Right hindlimb (tissue), 1 donor: ENCODE measurements at regions not wholly inside any gene's neighbourhood (a gene's known extent, or its start where the extent isn't known, plus 50 kb on each side); places are given as distances from the start of the nearest gene placed in this dataset.

Source experiments
- DNase-seq: peaks from one replicate; pipeline ENCODE4 v3.0.0-alpha.2; 2018

DNA sequence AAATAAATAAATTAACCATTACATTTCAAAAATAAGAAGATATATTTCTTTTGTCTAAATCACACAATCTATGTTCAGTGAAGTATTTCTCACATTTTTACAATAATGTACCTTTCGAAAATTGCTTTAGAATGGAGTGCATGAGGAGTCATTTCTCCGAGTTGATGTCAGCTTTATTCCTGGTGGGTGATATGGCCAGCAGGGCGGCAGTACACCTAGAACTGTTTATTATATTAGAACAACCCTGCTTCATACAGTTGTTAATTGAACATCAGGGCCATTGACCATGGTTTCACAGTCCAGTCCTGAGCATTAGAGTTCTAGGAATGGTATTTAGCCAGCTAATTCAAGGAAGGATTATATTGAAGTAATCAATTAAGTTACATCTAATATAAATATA is 696.3 kb upstream of the SLC10A2 start:
- no peak for DNase-seq

DNA sequence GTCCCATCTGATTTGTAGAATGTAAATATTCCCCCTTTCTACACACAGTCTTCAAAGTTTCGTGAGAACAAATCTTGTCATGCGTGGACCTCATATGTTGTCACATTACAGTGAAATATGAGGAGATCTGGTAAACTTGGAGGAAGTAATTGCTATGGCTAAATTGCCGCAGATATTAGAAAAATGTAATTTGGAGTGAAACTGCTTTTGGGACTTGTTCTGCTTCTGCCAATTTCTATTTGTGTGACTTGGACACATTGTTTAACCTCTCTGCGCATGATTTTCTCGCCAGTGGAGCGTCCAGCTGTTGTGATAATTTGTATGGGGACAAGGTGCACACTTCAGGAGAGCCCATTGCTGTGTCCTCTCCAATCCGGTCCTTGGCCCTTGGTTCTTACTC is 693.1 kb upstream of the SLC10A2 start:
- peak; percentile 22 for DNase-seq

DNA sequence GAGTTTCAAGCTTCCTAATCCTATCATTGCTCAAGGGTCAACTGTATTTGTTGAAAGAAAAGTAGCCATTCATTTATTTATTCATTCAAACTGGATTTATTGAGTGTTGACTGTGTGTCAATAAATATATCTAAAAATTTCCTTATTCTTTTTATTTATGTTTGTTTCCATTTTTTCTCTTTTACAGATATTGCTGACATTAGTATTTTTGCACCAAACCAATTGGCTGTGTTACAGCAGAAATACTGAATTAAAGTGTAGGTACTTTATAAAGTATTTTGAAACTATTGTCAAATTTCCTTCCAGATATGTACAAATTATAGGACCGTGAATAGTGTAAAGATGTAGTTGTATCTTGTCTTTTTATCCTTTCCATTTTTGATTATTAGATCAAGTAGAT is 692.0 kb upstream of the SLC10A2 start:
- DNase-seq, result no peak

DNA sequence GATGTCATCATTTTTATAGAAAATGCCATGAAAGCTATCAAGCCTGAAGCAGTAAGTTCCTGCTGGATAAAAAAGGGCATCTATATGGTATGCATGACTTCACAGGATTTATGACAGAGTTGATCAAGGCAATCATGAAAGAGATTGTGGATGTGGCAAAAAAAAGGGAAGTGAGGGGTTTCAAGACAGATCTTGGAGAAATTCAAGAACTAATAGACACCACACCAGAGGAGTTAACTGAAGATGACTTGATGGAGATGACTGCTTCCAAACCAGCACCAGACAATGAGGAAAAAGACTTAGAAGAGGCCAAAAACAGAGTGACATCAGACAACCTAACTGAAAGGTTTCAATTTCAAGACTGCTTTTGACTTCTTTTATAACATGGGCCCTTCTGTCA is 691.1 kb upstream of the SLC10A2 start:
- no peak for DNase-seq

DNA sequence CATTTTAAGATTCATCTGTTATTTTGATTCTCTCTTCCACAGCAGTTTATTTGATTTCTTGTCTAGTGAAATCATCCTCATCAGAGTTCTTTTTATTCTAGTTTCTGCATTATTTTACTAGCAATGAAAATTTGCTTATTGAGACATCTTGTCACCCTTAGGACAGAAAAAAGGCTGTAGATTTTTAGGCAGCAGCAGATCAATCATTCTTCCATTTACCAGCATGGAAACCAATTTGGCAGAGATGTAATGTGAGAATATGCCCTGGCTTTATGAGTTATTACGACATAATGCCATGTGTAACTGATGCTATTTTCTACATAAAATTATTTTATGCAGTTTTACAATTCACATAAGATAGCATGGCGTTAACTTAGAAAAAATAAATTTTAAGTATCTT is 688.6 kb upstream of the SLC10A2 start:
- no peak for DNase-seq

DNA sequence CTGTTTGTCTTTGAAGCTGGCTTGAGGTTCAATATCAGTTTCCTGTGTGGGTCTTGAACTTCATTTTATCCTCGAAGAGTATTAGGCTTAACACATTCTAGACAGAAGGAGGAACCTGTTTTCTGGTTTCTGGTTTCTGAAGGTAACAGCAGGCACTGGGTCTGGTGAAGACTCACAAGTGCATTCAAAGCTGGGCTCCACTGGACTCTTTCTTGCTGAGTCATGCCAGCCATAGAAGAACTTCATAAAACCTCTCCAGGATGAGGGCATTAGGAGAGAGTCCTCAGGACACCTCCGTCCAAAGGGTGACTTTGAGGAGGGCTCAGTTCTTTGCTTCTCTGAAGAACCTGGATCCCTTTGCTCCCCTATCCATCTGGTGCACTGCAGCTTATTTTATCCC is 668.6 kb upstream of the SLC10A2 start:
- DNase-seq, result no peak

DNA sequence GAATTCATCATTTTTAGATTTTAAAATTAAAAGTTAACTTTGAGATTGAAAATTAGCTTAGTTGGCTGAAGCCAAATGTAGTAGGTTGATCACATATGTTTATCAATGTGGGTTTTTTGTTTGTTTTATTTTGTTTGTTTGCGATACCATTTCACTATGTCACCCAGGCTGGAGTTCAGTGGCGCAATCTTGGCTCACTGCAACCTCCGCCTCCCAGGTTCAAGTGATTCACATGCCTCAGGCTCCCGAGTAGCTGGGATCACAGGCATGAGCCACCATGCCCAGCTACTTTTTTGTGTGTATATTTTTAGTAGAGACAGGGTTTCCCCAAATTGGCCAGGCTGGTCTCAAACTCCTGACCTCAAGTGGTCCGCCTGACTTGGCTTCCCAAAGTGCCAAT is 665.7 kb upstream of the SLC10A2 start:
- no peak for DNase-seq

DNA sequence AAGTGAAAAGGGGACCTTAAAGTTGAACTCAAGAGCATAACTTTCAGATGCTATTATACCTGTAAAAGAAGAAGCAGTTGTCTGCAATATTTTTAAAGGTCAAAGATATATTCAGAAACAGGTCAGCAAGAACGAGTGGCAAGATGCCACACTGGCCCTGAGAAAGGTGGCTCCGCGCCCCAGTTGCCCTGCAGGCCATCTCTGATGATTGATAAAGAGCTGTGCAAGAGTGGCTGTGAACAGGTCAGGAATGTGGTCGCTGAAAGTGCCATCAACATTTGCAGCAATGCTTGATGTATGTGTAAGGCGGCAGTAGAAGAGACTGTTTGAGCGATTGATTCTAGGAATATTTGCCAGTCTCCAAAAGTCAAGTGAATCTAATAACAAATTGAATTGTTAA is 664.2 kb upstream of the SLC10A2 start:
- DNase-seq, result no peak

DNA sequence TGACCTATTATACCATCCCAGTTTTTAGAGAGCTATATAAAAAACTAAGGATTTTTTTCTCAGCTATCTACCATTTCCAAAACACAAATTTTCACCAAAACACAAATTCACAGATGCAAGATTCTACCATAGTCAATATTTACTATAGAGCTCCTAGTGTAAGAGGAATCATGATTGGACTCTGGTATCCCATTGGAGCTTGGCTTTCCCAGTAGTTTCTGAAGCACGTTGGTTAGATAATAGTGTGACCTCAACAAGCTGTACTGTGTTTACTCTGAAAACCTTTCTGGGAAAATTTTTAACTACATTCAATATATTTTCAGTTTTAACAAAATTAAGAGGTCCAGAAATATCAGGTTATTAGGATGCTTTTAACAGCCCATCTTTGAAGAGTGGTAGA is 660.6 kb upstream of the SLC10A2 start:
- no peak for DNase-seq

DNA sequence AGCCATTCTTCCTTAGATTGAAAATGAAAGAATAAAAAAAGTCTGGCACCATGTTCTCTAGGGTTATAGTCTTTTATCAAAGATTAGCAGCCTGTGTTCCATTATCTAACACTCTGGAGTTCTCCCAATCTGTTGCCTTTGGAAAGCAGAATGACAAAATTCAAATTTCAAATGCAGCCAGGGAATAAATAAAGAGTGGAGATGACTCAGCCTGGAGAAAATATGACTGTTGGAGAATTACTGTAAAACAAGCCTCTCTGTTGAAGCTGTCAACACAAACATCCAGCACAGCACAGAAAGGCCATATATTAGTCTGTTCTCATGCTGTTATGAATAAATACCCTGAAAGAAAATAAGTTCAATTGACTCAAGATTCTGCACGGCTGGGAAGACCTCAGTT is 650.5 kb upstream of the SLC10A2 start:
- DNase-seq, result no peak

DNA sequence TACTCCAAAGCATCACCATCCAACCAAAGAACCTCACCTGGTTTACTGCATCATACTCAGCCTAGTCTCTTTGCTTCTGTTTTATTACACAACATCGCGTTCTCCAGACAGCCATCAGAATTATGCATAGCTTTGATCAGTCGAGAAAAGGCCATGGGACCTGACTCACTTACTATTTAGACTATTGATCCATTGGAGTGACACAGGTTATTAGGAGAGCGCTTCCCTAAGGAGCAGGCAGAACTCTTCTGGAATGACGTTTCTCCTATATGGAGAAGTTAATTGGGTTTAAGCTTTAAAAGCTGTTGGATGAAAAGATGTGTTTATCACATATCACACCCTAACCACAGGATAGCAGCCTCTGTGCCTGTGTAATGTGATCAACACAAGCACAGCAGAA is 649.1 kb upstream of the SLC10A2 start:
- DNase-seq, result no peak

DNA sequence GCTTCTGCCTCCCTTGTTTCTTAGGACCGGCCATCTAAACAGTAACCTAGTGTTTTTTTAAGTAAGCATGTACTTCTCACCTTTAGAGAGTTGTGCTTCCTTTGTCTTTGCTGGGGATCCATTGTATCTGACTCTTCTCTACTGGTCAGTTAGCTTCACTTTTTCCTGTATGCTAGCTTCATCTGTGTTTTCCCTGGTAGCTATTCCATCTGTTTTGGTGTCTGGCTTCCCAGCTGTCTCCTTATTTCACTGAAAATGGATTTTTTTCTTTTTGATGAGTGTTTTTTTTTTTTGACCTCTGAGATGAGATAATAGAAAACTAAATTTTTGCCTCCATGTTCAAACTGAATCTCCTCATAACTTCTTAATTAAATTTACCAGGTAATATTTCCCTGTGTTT is 637.0 kb upstream of the SLC10A2 start:
- no peak for DNase-seq

DNA sequence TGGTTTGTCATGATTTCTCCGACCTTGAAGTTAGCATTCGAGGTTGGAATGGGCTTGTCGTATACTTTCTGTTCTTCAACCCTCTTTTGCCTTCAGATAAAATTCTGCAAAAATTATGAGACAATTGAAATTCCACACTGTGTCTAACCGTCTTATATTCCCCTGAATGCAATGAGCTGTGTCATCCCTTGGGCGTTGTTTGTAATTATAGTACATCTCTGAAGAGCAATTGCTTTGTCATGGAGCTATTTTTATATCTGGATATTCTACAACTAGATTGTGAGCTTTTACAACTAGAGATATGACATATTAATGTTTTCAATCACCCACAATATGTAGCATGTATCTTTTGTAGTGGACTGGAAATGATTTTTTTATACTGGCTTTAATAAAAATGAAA is 631.8 kb upstream of the SLC10A2 start:
- no peak for DNase-seq

DNA sequence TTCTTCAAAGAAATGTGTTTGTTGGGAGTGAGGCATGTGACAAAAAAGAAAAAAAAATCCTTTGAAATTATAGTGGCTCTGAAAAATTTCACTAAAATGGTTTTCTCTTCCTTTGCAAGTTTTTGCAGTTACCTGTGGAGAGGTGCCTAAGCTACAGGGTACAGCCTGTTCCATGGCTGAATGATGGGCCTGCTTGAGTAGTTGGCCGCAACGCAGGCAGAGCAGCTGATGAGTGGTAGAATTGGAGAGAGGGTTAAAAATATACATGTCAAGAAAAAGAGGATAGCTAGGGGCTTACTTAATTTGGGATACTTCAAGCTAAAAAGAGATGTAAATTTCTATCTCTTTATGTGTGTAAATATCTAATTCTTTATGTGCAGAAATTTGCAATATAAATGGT is 629.1 kb upstream of the SLC10A2 start:
- DNase-seq, result no peak

DNA sequence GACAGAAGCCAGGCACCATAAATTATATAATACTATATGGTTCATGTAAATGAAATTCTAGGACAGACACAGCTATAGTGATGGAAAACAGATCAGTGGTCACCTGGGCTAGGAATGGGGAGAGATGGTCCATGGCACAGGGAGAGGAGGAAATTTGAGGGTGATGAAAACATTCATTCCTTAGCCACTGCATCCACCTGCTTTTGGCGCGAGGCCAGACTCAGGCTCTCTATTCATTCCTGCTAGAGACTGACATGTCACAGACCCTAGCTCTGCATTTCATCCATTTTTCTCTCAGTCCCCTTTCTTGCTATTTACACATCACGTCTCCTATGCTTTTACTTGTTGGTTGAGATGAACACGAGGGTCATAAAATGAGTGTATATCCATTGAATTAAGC is 628.3 kb upstream of the SLC10A2 start:
- DNase-seq, result no peak

DNA sequence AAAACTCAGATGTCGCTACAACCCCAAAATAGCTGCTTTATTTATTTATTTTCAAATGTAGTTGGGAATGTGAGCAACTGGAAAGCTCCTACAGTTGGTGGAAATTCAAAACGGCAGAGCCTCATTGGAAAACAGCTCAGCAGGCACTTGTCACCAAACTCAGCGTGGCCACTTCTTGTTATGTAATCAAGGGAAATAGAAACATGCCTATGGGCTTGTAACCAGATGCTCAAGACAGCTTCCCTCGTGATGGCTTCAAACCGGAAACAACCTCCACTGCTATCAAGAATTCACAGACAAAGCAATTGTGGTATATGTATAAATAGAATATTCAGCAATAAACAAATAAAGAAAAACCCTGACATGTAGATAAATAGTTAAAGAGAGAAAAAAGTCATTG is 627.8 kb upstream of the SLC10A2 start:
- no peak for DNase-seq

DNA sequence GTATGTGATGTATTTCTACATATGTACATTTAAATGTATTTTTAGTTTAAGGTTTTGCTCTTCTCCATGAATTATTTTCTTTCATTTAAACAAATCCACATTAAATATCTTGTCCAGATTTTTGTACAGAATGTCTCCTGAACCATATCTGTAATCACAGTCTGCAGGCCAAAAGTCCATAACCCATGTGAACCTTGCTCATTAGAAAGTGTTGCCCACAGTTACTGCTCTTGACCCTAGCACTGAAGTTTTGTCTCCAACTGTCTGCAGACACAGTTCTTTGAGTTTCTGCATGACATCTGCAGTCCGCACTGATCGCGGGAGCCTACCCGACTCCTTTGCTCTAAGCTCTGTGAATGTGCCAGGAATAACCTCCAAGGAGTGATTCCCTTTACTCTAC is 626.2 kb upstream of the SLC10A2 start:
- no peak for DNase-seq

DNA sequence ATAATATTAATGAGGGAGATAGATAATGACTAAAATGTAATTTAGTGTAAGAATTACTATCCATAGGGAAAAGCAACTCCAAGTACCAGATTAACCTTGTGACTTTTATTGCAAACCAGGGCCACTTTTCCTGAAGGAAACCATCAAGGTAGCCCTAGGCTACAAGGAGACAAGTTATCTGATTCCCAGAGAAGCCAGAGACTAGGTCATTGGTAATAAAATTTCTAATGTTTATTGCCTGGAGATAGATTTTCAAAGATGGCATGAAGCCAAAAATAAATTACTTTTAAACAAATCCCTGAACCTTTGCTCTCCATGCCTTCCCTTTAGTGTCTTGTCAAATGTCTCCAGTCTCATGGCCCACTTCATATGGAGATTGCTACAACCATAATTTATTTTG is 610.1 kb upstream of the SLC10A2 start:
- no peak for DNase-seq

DNA sequence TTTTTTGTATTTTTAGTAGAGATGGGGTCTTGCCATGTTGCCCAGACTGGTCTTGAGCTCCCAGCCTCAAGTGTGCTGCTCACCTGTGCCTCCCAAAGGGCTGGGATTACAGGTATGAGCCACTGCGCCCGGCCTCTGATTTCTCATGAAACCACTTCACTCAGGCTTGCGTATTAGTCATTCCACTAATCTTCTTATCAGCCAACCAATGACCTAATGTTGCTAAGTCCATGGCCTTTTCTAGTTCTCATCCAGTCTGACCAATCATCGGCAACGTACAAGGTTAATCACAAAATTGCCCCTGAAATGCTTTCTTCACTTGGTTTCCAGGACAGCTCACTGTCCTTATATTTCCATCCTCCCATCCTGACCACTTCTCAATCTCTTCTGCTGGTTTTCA is 605.3 kb upstream of the SLC10A2 start:
- DNase-seq, result no peak

DNA sequence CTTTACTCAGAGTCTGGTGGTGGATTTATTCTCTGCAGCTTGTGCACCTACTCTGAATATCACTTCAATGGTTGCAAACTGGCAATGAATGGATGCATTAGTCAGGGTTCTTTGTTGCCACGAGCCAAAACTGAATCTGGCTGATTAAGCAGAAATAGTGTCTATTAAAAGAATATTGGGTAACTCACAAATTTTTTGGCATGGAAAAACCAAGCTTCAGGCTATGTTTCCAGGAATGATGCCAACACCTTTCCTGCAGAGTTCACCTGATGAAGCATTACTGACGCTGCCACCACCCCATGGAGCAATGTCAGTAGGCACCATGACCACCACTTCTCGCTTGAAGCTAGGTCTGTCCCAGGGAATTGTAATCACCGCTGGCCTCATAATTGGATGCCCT is 597.8 kb upstream of the SLC10A2 start:
- DNase-seq, result no peak

DNA sequence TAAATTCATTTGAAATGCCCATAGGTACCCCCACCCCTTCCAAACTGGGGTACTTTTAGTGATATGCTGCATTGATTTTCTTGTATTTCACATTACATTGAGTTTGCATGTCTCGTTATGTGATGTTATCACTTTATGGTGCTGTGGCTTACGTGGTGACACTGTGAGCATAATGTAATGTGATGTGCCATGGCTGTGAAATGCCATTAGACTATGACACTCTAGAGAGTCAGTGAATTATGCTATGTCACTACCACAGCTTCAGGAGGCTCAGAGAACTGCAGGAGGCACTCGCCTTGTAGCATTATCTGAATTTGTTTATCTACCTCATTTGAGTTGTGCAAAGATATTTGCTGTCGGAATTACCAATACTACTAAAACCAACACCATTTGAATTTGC is 590.1 kb upstream of the SLC10A2 start:
- DNase-seq, result no peak

DNA sequence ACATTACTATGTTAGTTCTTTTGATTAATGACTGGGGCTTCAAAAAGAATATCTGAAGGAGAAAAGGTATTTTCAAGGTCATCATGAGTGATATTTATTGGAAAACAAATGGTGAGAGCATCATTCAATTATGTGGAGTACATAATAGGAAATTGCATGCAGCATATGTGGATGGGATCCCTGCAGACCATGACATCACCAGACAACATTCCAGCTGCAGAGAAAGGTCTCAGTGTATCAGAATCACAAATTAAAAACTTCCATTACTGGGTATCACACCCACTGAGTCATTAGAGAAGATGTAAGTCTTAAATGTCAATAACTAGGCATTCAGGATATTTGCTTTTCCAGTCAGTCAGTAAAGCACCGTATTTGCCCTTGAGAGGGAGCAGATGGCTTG is 574.4 kb upstream of the SLC10A2 start:
- peak; percentile 29 for DNase-seq

DNA sequence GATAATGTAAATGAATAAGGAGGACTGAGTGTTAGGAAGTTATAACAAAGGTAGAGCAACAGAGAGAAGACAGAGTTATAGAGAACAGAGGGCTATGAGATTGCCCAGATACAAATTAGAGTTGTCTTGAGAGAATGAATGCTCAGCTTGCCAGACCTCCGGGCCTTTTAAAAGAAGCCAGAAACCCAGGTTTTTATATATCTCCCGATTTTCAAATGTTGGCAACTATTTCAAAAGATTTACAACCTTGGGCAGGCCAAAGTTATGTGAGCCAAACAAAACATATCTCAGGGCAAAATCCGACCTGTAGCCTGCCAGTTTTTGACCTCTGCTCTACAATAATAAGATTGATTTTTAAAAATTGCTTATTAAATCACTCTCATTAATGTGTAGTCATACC is 573.1 kb upstream of the SLC10A2 start:
- no peak for DNase-seq

DNA sequence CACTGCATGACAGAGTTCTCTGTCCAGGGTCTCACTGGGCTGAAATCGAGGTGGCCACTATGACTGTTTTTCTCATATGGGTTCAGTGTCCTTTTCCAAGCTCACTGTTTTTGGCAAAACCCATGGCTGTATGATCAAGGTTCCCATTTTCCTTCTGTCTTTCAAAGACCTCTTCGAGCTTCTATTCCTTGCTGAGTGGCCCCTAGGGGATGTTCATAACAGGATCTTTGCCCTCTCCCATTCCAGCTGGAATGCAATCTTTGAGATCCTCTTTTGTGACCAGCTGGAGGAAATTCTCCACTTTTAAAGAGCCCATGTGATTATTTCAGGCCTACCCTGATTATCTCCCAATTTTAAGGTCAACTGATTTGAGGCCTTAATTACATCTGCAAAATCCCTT is 572.5 kb upstream of the SLC10A2 start:
- peak; percentile 51 for DNase-seq

DNA sequence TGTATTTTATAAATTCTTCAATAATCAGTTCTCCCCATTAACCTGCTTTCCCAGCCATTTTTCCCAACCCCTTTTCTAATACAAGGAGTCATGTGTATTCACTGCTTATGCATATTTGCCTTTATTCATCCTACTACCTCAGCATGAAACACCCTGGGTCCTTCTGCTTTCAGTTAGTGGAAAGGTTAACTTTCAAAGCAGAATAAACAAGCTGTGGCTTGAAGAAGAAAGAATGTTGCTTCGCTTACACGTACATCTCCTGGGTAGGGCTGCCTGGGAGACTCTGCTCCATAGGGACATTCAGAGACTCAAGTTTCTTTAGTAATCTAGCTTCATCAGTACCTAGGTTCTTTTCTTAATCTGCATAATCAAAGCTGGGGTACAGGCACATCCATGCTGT is 567.8 kb upstream of the SLC10A2 start:
- DNase-seq, result no peak

DNA sequence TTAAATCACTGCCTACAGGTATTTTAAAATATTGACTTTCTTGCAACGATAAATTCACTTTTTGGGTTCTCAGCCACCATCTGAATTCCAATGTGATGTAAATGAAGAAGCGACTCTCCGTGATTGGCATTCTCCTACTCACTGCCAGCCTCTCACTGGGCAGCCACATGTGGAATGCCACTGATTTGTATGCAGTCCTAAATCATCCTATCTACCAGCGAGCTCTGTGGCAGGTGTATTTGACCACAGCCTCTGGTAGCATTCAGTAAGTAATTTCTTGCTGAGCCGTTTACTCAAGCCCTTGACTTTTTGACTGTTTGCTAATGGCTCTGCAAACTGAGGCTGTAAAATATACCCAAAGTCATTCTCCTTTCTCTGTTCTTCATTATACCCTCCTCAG is 559.0 kb upstream of the SLC10A2 start:
- DNase-seq, result no peak

DNA sequence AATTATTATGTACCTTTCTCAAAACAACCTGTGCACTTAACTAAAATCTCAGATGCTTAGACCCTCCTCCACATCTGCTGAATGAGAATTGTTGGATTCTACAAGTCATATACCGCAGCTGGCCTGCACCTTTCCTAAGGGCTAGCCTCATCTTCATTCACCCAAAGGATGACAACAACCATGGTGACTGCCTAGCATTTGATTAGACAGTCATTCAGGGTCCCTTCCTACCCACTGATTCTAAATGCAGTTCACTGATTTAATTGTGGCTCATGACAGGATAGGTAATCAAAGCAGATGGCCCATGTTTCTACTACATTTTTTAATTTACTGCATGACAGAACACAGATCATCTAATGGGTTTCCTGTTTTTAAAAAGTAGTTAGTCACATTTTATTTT is 551.9 kb upstream of the SLC10A2 start:
- DNase-seq, result no peak
